ENCODE measurements at regions not wholly inside any gene's neighbourhood (a gene's known extent, or its start where the extent isn't known, plus 50 kb on each side); places are given as distances from the start of the nearest gene placed in this dataset.

GRCh38 chr13:40170091-40170490 lies 496.4 kb downstream of the FOXO1 start:
- TF ChIP-seq, protein P1, sequence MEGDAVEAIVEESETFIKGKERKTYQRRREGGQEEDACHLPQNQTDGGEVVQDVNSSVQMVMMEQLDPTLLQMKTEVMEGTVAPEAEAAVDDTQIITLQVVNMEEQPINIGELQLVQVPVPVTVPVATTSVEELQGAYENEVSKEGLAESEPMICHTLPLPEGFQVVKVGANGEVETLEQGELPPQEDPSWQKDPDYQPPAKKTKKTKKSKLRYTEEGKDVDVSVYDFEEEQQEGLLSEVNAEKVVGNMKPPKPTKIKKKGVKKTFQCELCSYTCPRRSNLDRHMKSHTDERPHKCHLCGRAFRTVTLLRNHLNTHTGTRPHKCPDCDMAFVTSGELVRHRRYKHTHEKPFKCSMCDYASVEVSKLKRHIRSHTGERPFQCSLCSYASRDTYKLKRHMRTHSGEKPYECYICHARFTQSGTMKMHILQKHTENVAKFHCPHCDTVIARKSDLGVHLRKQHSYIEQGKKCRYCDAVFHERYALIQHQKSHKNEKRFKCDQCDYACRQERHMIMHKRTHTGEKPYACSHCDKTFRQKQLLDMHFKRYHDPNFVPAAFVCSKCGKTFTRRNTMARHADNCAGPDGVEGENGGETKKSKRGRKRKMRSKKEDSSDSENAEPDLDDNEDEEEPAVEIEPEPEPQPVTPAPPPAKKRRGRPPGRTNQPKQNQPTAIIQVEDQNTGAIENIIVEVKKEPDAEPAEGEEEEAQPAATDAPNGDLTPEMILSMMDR (IDR thresholded peaks at IDR 0.05; ENCODE audit: insufficient read depth, low read length, poor library complexity, severe bottlenecking), result no peak
- TF ChIP-seq EZH2phosphoT487 (conservative IDR thresholded peaks at IDR 0.05; ENCODE audit: low read length), result no peak

All from SU-DHL-6 (cell line).